GF-D8 (cell line): ENCODE measurements at regions not wholly inside any gene's neighbourhood (a gene's known extent, or its start where the extent isn't known, plus 50 kb on each side); places are given as distances from the start of the nearest gene placed in this dataset.

ENCODE experiments used
- DNase-seq: peaks from one replicate; lab custom pipeline; 2025; lab: John Stamatoyannopoulos, UW

- DNase-seq: no peak
Observed at GRCh38 chr17:72409405-72410002, 288.7 kb downstream of the SOX9 start.

GRCh38 chr17:72411124-72411563, 290.3 kb downstream of the SOX9 start:
- DNase-seq: no peak

- DNase-seq: no peak
Observed at GRCh38 chr17:72412650-72413076, 291.8 kb downstream of the SOX9 start.

- DNase-seq: no peak
Observed at GRCh38 chr17:72413077-72414031, 292.5 kb downstream of the SOX9 start.

GRCh38 chr17:72414032-72414396, 293.2 kb downstream of the SOX9 start:
- no peak for DNase-seq

GRCh38 chr17:72414967-72415853, 294.4 kb downstream of the SOX9 start:
- no peak for DNase-seq

GRCh38 chr17:72416054-72416675, 295.3 kb downstream of the SOX9 start:
- no peak for DNase-seq

GRCh38 chr17:72416905-72417304, 296.1 kb downstream of the SOX9 start:
- DNase-seq: no peak

- no peak for DNase-seq
Observed at GRCh38 chr17:72417627-72418026, 296.8 kb downstream of the SOX9 start.

GRCh38 chr17:72419866-72420774, 299.3 kb downstream of the SOX9 start:
- no peak for DNase-seq

GRCh38 chr17:72420775-72421127, 299.9 kb downstream of the SOX9 start:
- no peak for DNase-seq

GRCh38 chr17:72421128-72422092, 300.6 kb downstream of the SOX9 start:
- DNase-seq: no peak

- no peak for DNase-seq
Observed at GRCh38 chr17:72422204-72422504, 301.3 kb downstream of the SOX9 start.

GRCh38 chr17:72422505-72423285, 301.9 kb downstream of the SOX9 start:
- no peak for DNase-seq

- no peak for DNase-seq
Observed at GRCh38 chr17:72423286-72423589, 302.4 kb downstream of the SOX9 start.

- no peak for DNase-seq
Observed at GRCh38 chr17:72423718-72424117, 302.9 kb downstream of the SOX9 start.

GRCh38 chr17:72424505-72425117, 303.8 kb downstream of the SOX9 start:
- DNase-seq: no peak

- no peak for DNase-seq
Observed at GRCh38 chr17:72425133-72425793, 304.4 kb downstream of the SOX9 start.
